ENCODE measurements at regions not wholly inside any gene's neighbourhood (a gene's known extent, or its start where the extent isn't known, plus 50 kb on each side); places are given as distances from the start of the nearest gene placed in this dataset.

DNA sequence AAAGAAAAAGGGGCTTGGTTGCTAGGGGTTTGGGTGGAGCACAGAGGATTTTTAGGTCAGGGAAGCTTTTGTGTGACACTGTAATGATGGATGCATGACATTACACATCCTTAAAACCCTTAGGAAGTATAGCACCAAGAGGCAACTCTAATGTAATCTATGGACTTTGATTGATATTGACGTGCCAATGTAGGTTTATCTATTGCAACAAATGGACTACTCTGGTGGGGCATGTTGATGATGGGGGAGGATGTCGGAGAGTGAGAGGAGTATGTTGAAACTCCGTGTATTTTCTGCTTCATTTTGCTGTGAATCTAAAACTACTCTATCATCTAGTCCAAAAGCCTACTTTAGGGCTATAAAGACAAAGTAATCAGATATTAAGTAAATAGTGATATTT, 72.3 kb upstream of the PAX6 start:
- no peak overlapping the region for H3K4me3 ChIP-seq (ENCODE audit: extremely low read depth in 1 of 4, insufficient read depth in 2 of 4, low read depth in 3 of 4, low read length in 4 of 4)
- H2BK20ac ChIP-seq (ENCODE audit: low read length), result no peak overlapping the region
- H3K36me3 ChIP-seq (ENCODE audit: control insufficient read depth in 2 of 4, insufficient read depth in 4 of 4, low read length in 3 of 4), result no peaks in the 10 kb centered on the region
- H3K4ac ChIP-seq (replicated peaks; ENCODE audit: insufficient read length, low read depth, low read length), result no peak overlapping the region
- FAIRE-seq (no peak), DNase-seq (ENCODE audit: low read depth in 1 of 2, low spot score in 2 of 2) (no peak)
- no peak overlapping the region for H2BK120ac ChIP-seq (replicated peaks; ENCODE audit: low read depth, low read length)
- no peak overlapping the region for H2AK5ac ChIP-seq (ENCODE audit: low read depth, low read length)
- CTCF ChIA-PET (ENCODE audit: partially characterized antibody), result interaction anchor here (0.8 to 1.6 kb wide), 3 partner anchors 12 to 49 kb away, joined by 3 to 10 read pairs (median 3); no protein-coding TSS in a partner anchor
- H3K4me2 ChIP-seq (ENCODE audit: insufficient read depth in 1 of 2, low read depth in 2 of 2, low read length in 2 of 2), result no peak overlapping the region
- no peak overlapping the region for H4K5ac ChIP-seq (ENCODE audit: insufficient read length, low read depth, low read length)
- no peak overlapping the region for H4K91ac ChIP-seq (replicated peaks; ENCODE audit: insufficient read length, low read length)
- peaks cover 1 to 16% (median 4%) of the 10 kb centered on the region in 4 experiments; a peak in 4 of 7 replicates for H3K4me1 ChIP-seq (replicated peaks in 1 of 4; ENCODE audit: control insufficient read depth in 3 of 4, insufficient read depth in 4 of 4, low read length in 3 of 4)
- WGBS, 2 experiments (ENCODE audit: extremely low coverage in 1 of 2, insufficient coverage in 1 of 2, insufficient read length in 1 of 2, insufficient replicate concordance in 2 of 2, low coverage in 1 of 2, low lambda C conversion rate in 2 of 2, missing lambda C conversion rate in 1 of 2), result 85% methylated on average over 3 of the region's 3 CpGs; no CpG with 5 or more reads in 1 of the 2 experiments
- no peak overlapping the region for H3K9ac ChIP-seq (replicated peaks in 1 of 4; ENCODE audit: extremely low read depth in 1 of 4, low read depth in 3 of 4, low read length in 3 of 4)
- H3K27me3 ChIP-seq (replicated peaks in 1 of 4; ENCODE audit: control insufficient read depth in 3 of 4, extremely low read depth in 1 of 4, insufficient read depth in 3 of 4, low read length in 3 of 4), result no peaks in the 10 kb centered on the region
- no peak overlapping the region for H3K56ac ChIP-seq (replicated peaks; ENCODE audit: insufficient read length, low read depth, low read length)
- H3K14ac ChIP-seq (ENCODE audit: insufficient read length), result no peak overlapping the region
- H3K27ac ChIP-seq (ENCODE audit: low read depth, low read length), result no peak overlapping the region
- no peak overlapping the region for H2BK12ac ChIP-seq (ENCODE audit: low read depth, low read length)
- no peak overlapping the region for H3K23ac ChIP-seq (ENCODE audit: insufficient read length)
- H4K8ac ChIP-seq (ENCODE audit: extremely low read depth, insufficient read depth, low read length), result no peak overlapping the region
- H2AFZ ChIP-seq (ENCODE audit: low read length), result no peak overlapping the region
- no peaks in the 10 kb centered on the region for H3K79me2 ChIP-seq (ENCODE audit: control insufficient read depth in 1 of 2, insufficient read depth in 2 of 2, low read length in 2 of 2)
- H2BK15ac ChIP-seq (ENCODE audit: low read length), result no peak overlapping the region
- no peaks in the 10 kb centered on the region for H3K23me2 ChIP-seq (ENCODE audit: low read depth, low read length)
- no peak overlapping the region for H3K18ac ChIP-seq (ENCODE audit: extremely low read depth, low read length)
- H3K79me1 ChIP-seq (ENCODE audit: low read depth, low read length), result no peaks in the 10 kb centered on the region
- no peaks in the 10 kb centered on the region for H4K20me1 ChIP-seq (replicated peaks in 1 of 2; ENCODE audit: control insufficient read depth in 1 of 2, insufficient read depth in 2 of 2, low read length in 2 of 2)
- H2BK5ac ChIP-seq (ENCODE audit: low read depth, low read length), result no peak overlapping the region
- H3K9me3 ChIP-seq (ENCODE audit: insufficient read depth in 2 of 2, low read depth in 1 of 2, low read length in 1 of 2), result no peaks in the 10 kb centered on the region
- POLR2A ChIA-PET (ENCODE audit: partially characterized antibody), result no interaction called here
- no peak for TF ChIP-seq SIX5 (IDR thresholded peaks at IDR 0.05; ENCODE audit: low read depth, low read length)
- no peak for TF ChIP-seq JUND (IDR thresholded peaks at IDR 0.05; ENCODE audit: low read length)
- no peak for TF ChIP-seq NRF1 (IDR thresholded peaks at IDR 0.05; ENCODE audit: low read depth, low read length)
- TF ChIP-seq HDAC6 (IDR thresholded peaks at IDR 0.05; ENCODE audit: low read depth, low read length), result no peak
- no peak for TF ChIP-seq TAF7 (optimal IDR thresholded peaks at IDR 0.05; ENCODE audit: borderline replicate concordance, low read depth, low read length)
- TF ChIP-seq BRCA1 (IDR thresholded peaks at IDR 0.05; ENCODE audit: low read depth, low read length), result no peak
- TF ChIP-seq EP300 (IDR thresholded peaks at IDR 0.05; ENCODE audit: borderline replicate concordance in 1 of 2, low read depth in 2 of 2, low read length in 2 of 2), result no peak
- TF ChIP-seq TEAD4 (IDR thresholded peaks at IDR 0.05; ENCODE audit: low read depth, low read length), result no peak
- TF ChIP-seq RAD21 (IDR thresholded peaks at IDR 0.05 in 1 of 2, conservative IDR thresholded peaks at IDR 0.05 in 1 of 2; ENCODE audit: low read depth in 2 of 2, low read length in 2 of 2), result no peak
- TF ChIP-seq CBX8 (IDR thresholded peaks at IDR 0.05; ENCODE audit: borderline replicate concordance, low read depth, low read length), result no peak
- TF ChIP-seq POLR2AphosphoS5 (IDR thresholded peaks at IDR 0.05; ENCODE audit: low read depth, low read length), result no peak

All from H1 (cell line).